HG03103 (cell line): ENCODE measurements at regions not wholly inside any gene's neighbourhood (a gene's known extent, or its start where the extent isn't known, plus 50 kb on each side); places are given as distances from the start of the nearest gene placed in this dataset.

Experiments
- ATAC-seq: cut with Tn5 transposase; IDR thresholded peaks from one replicate; pipeline ENCODE4 v1.9.1; 2021; ENCODE audit warnings: low read depth; ENCODE audit not compliant: unreplicated experiment

GRCh38 chr17:73722165-73722564 lies 77.9 kb upstream of the SDK2 start:
- no peak for ATAC-seq

DNA sequence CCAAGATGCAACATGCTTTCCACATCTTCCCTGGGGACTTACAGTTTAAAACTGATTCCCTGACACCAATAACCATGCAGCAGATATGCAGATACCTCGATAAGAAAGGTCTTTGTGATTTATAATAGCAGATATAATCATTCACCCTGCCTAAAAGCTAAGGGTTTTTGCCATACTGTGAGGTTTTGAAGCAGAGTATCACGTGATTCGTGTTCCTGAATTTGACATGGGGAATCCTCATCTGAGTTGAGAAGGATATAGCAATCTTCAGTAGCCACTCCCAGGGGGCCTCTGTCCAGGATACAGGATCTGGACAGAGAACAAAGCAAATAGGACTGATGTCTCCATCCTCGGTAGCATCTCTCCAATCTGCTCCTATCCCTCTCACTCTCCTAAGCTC lies 79.1 kb upstream of the SDK2 start:
- ATAC-seq, result no peak

GRCh38 chr17:73724341-73724740 lies 80.1 kb upstream of the SDK2 start:
- ATAC-seq, result no peak

GRCh38 chr17:73724990-73725389 lies 80.7 kb upstream of the SDK2 start:
- no peak for ATAC-seq

GRCh38 chr17:73725794-73726515 lies 81.7 kb upstream of the SDK2 start:
- ATAC-seq, result no peak

GRCh38 chr17:73727941-73728340 lies 83.7 kb upstream of the SDK2 start:
- no peak for ATAC-seq

- no peak for ATAC-seq
These were observed 84.9 kb upstream of the SDK2 start for GRCh38 chr17:73729101-73729500.

GRCh38 chr17:73731733-73732132 lies 87.5 kb upstream of the SDK2 start:
- ATAC-seq, result no peak

DNA sequence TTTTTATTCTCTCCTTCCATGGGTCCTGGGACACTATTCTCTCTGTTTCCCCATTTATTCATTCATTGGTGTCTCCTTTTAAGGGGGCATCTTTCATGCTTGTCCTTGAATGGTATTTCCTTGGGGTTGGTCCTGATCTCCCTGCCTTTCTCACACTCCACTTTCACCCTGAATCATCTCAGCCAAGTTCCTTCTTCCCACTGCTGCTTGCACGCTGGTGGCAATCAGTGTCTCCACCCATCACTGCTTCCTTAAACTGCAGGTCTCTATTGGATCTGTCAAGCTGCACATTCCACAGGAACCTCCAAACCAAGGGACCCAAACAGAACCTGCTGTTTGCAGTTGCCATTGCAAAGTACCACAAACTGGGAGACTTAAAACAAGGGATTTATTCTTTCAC lies 89.3 kb upstream of the SDK2 start:
- ATAC-seq, result no peak

- ATAC-seq, result no peak
These were observed 91.0 kb upstream of the SDK2 start for GRCh38 chr17:73735245-73735644.

GRCh38 chr17:73738751-73739575 lies 94.7 kb upstream of the SDK2 start:
- no peak for ATAC-seq

GRCh38 chr17:73740370-73740769 lies 96.1 kb upstream of the SDK2 start:
- no peak for ATAC-seq

GRCh38 chr17:73742948-73743381 lies 98.7 kb upstream of the SDK2 start:
- ATAC-seq, result no peak

DNA sequence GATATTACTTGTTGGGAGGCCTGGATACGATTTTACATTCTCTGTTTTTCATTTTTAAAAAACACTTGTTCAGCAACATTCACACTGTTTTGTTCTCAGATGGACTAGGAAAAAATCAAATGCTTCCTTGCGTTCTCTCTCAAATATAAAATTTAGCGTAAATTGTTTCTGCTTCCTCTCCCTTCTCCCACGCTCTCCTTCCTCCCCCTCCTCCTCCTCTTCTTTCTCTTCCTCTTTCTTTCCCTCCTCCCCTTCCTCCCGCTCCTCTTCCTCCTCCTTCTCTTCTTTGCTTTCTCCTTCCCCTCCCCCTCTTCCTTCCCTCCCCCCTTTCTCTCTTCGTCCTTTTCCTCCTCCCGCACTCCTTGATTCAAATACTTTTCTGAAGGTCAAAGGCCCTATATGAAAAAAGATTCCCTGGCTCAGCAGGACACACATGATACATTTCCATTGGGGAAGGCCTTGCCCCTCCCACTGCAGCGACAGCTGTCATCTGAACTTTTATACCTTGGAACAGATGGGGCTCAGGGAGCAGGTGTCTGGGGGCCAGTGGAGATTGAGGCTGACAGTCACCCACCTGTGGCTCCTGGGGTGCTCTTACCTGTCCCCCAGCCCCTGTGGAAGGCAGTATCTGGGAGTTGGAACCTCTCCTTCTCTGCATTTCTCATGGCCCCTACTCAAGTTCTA lies 99.4 kb upstream of the SDK2 start:
- no peak for ATAC-seq

- no peak for ATAC-seq
These were observed 100.2 kb upstream of the SDK2 start for GRCh38 chr17:73744411-73744810.

DNA sequence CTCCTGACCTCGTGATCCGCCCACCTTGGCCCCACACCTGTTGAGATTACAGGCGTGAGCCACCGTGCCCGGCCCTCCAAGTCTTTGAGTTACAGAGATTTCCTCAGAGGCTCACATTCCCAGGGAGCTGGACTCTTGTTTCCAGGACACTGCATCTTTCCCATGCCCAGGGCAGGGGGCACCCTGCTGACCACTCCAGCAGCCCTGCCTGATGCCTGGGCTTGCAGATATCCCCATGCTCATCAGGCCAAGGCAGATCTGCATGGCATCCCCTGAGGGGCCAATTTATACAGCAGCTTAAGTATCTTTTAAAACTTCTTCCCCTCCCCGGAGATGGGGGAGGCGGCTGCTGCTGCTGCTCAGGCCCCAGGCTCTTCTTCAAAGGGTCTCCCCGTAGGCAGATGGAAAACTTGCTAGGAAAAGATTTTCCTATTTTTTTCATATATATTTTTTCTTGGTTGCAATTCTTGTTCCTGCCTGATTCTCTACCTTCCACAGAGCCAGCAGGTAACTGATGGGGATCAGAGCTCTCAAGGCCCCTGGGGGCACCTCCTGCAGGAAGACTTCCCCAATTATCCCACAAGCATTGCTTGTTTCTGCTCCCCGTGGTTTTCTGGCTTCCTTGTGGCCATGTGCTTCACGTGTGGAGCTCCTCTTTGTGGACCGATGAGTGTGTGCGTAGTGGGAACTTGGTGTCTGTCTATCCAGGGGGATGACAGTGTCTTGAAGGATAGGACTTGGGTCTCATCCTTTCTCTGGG lies 102.2 kb upstream of the SDK2 start:
- ATAC-seq, result no peak

DNA sequence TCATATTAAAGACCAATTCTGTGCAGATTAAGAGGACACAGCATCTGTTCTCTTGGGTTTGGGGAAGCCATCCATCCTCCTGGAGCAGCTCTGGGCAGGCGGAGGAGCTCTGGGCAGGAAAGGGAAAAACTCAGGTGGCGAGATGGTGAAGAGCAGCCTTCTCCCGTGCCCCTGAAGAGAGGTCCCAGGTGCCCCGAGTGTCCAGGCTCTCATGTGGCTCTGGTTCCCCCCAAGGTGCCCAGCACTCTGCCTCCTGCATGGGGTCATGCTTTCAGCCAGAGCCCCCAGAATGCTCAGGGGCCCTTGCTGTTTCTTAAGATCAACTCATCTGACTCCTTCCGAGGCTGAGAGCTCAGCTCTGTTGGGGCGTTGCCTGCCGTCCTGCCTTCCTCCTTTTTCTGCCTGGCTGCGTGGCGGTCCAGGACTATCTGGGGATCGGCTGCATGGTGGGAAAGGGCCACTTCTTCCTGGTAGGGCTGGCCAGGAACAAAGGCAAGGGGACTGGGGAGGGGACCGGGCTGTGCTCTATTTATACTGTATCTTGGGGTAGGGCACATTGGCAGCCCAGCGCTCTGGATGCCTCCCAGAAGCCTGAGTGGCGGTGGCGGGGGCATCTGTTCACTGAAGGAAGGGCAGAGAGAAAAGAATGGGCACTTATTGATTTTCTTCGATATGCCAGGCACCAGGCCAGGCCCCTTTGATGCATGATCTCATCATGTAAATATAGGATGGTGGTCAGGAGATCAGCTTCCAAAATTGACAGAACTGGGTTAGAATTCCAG lies 103.2 kb upstream of the SDK2 start:
- no peak for ATAC-seq

DNA sequence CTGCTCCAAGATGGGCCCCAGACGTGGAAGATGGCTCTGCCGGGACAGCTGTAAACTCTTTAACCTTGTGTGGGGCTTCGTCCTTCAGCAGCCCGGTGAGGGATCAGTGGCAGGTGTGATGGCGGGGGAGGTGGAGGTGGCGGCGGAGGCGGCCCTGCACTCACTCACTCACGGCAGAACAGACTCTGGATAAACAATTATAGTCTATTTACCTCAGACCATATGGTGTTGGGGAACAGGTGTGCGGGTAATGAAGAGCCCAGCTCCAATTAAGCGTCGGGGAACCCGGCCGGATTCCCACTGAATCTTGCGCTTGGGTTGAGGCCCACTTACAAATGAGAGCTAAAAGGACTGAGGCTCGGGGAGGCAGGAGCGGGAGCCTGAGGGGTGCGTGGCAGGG lies 104.3 kb upstream of the SDK2 start:
- ATAC-seq, result no peak

DNA sequence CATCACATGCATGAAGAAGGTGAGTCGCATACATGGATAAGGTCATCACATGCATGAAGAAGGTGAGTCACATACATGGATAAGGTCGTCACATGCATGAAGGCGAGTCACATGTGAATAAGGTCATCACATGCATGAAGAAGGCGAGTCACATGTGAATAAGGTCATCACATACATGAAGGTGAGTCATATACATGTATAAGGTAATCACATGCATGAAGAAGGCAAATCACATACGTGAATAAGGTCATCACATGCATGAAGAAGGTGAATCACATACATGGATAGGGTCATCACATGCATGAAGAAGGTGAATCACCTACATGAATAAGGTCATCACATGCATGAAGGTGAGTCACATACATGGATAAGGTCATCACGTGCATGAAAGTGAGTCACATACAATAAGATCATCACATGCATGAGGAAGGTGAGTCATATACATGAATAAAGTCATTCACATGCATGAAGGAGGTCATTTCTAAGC lies 105.1 kb upstream of the SDK2 start:
- ATAC-seq, result no peak
